GM12865 (cell line): ENCODE measurements at regions not wholly inside any gene's neighbourhood (a gene's known extent, or its start where the extent isn't known, plus 50 kb on each side); places are given as distances from the start of the nearest gene placed in this dataset.
A peak's percentile ranks its signal among the peaks of the same experiment; 100 is the strongest.

Source experiments
- DNase-seq: peaks from one replicate; pipeline ENCODE4 v3.0.0; 2010; ENCODE audit warnings: low read depth
- H3K4me3 ChIP-seq: 2 replicates; pipeline ENCODE4 v1.5.1; 2011; ENCODE audit warnings: mild to moderate bottlenecking, low read depth, low read length, control low read depth
- CTCF ChIP-seq: IDR thresholded peaks from 2 replicates; pipeline ENCODE4 v1.5.1; 2011; ENCODE audit warnings: low read length, control low read depth, low read depth, inconsistent platforms; ENCODE audit not compliant: insufficient read depth; ENCODE audit errors: missing control alignments

- H3K4me3 ChIP-seq = no peak overlapping the region
- peak; percentile 38 for DNase-seq
- no peak for TF ChIP-seq CTCF
These were observed 331.3 kb downstream of the NDFIP2 start for GRCh38 chr13:79812070-79812850.

- TF ChIP-seq CTCF = no peak
- DNase-seq = no peak
- no peak overlapping the region for H3K4me3 ChIP-seq
These were observed 330.2 kb downstream of the NDFIP2 start for GRCh38 chr13:79811170-79811569.

GRCh38 chr13:79810669-79811068 is 329.7 kb downstream of the NDFIP2 start:
- no peak for TF ChIP-seq CTCF
- DNase-seq = peak; percentile 36
- no peak overlapping the region for H3K4me3 ChIP-seq

GRCh38 chr13:79810018-79810417 is 329.1 kb downstream of the NDFIP2 start:
- no peak for DNase-seq
- no peak overlapping the region for H3K4me3 ChIP-seq
- no peak for TF ChIP-seq CTCF

- no peak overlapping the region for H3K4me3 ChIP-seq
- DNase-seq = no peak
- no peak for TF ChIP-seq CTCF
These were observed 327.5 kb downstream of the NDFIP2 start for GRCh38 chr13:79808475-79808874.

- TF ChIP-seq CTCF = no peak
- no peak overlapping the region for H3K4me3 ChIP-seq
- no peak for DNase-seq
These were observed 326.6 kb downstream of the NDFIP2 start for GRCh38 chr13:79807554-79807953.

GRCh38 chr13:79806821-79807220 is 325.9 kb downstream of the NDFIP2 start:
- no peak for DNase-seq
- H3K4me3 ChIP-seq = no peak overlapping the region
- no peak for TF ChIP-seq CTCF
